ENCODE measurements at regions not wholly inside any gene's neighbourhood (a gene's known extent, or its start where the extent isn't known, plus 50 kb on each side); places are given as distances from the start of the nearest gene placed in this dataset.

DNA sequence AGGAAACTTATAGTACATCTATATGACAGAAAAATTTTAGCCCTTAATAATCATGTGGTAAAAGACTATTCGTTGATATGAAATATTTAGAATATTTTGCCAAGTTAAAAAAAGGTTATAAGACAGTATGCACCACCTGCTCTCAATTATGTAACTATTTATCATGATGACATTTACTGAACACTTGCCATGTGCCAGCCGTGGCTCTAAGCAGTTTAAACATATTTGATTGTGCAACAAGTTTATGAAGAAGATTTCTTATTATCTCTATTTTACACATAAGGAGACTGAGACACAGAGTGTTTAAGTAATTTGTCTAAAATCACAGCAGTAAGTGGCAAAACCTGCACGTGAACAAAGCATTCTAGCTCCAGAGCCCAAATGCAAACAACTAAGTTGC, 199.3 kb upstream of the JUN start:
- no peaks in the 10 kb centered on the region for H3K9me2 ChIP-seq (ENCODE audit: insufficient read depth, low read length)
- no peaks in the 10 kb centered on the region for H3F3A ChIP-seq (ENCODE audit: insufficient read depth, low read length, poor library complexity, severe bottlenecking)
- no peak overlapping the region for H3K4me3 ChIP-seq (ENCODE audit: low read length)
- TF ChIP-seq MXI1 (conservative IDR thresholded peaks at IDR 0.05; ENCODE audit: poor library complexity, severe bottlenecking) (no peak), EP300 (conservative IDR thresholded peaks at IDR 0.05; ENCODE audit: poor library complexity, severe bottlenecking) (no peak), RAD21 (conservative IDR thresholded peaks at IDR 0.05) (no peak)
- TF ChIP-seq, protein P1, sequence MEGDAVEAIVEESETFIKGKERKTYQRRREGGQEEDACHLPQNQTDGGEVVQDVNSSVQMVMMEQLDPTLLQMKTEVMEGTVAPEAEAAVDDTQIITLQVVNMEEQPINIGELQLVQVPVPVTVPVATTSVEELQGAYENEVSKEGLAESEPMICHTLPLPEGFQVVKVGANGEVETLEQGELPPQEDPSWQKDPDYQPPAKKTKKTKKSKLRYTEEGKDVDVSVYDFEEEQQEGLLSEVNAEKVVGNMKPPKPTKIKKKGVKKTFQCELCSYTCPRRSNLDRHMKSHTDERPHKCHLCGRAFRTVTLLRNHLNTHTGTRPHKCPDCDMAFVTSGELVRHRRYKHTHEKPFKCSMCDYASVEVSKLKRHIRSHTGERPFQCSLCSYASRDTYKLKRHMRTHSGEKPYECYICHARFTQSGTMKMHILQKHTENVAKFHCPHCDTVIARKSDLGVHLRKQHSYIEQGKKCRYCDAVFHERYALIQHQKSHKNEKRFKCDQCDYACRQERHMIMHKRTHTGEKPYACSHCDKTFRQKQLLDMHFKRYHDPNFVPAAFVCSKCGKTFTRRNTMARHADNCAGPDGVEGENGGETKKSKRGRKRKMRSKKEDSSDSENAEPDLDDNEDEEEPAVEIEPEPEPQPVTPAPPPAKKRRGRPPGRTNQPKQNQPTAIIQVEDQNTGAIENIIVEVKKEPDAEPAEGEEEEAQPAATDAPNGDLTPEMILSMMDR (IDR thresholded peaks at IDR 0.05; ENCODE audit: poor library complexity, severe bottlenecking): no peak
- TF ChIP-seq, protein P2, sequence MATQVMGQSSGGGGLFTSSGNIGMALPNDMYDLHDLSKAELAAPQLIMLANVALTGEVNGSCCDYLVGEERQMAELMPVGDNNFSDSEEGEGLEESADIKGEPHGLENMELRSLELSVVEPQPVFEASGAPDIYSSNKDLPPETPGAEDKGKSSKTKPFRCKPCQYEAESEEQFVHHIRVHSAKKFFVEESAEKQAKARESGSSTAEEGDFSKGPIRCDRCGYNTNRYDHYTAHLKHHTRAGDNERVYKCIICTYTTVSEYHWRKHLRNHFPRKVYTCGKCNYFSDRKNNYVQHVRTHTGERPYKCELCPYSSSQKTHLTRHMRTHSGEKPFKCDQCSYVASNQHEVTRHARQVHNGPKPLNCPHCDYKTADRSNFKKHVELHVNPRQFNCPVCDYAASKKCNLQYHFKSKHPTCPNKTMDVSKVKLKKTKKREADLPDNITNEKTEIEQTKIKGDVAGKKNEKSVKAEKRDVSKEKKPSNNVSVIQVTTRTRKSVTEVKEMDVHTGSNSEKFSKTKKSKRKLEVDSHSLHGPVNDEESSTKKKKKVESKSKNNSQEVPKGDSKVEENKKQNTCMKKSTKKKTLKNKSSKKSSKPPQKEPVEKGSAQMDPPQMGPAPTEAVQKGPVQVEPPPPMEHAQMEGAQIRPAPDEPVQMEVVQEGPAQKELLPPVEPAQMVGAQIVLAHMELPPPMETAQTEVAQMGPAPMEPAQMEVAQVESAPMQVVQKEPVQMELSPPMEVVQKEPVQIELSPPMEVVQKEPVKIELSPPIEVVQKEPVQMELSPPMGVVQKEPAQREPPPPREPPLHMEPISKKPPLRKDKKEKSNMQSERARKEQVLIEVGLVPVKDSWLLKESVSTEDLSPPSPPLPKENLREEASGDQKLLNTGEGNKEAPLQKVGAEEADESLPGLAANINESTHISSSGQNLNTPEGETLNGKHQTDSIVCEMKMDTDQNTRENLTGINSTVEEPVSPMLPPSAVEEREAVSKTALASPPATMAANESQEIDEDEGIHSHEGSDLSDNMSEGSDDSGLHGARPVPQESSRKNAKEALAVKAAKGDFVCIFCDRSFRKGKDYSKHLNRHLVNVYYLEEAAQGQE (IDR thresholded peaks at IDR 0.05; ENCODE audit: borderline replicate concordance): no peak
- H3K36me3 ChIP-seq (ENCODE audit: insufficient read depth, low read length): no peaks in the 10 kb centered on the region
- no peak overlapping the region for H3K27ac ChIP-seq (ENCODE audit: low read length)
- H3K9ac ChIP-seq (ENCODE audit: low read length): no peak overlapping the region
- H3K79me2 ChIP-seq (replicated peaks; ENCODE audit: insufficient read depth, low read length): no peaks in the 10 kb centered on the region
- H4K20me1 ChIP-seq (ENCODE audit: insufficient read depth): no peaks in the 10 kb centered on the region
- H3K27me3 ChIP-seq (ENCODE audit: insufficient read depth, low read depth, low read length): no peaks in the 10 kb centered on the region
- no peak overlapping the region for H3K4me2 ChIP-seq (ENCODE audit: low read length)
- H3K9me3 ChIP-seq (ENCODE audit: low read length): no peaks in the 10 kb centered on the region
- H2AFZ ChIP-seq (ENCODE audit: low read depth, low read length): no peak overlapping the region

DNA sequence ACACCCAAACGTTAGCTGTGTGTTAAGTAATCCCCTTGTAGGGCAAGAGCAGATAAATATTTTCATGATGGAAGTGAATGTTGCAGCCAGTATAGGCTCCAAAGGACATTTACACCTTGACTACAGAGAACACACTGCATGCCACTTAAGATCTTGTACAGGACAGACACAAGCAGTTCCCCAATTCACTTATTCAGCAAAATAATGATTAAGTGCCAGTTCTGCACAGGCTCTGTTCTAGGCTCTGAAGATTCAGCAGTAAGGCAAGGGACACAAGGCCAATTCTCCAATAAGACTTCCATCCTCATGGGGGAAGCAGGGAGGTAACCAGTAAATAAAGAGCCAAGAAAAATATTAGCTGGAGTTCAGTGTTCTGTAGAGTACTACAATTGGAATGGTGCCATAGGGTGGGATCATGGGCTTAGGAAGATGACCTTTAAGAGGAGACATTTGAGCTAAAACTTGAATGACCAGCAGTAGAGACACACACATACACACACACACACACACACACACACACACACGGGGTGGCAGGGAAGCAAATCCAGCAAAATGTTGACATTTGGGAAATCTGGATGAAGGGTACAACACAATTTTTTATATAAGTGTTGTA, 199.9 kb upstream of the JUN start:
- no peak overlapping the region for H2AFZ ChIP-seq (ENCODE audit: low read depth, low read length)
- no peaks in the 10 kb centered on the region for H3K36me3 ChIP-seq (ENCODE audit: insufficient read depth, low read length)
- H4K20me1 ChIP-seq (ENCODE audit: insufficient read depth): no peaks in the 10 kb centered on the region
- no peak overlapping the region for H3K4me2 ChIP-seq (ENCODE audit: low read length)
- no peaks in the 10 kb centered on the region for H3K9me3 ChIP-seq (ENCODE audit: low read length)
- no peak overlapping the region for H3K27ac ChIP-seq (ENCODE audit: low read length)
- H3K9ac ChIP-seq (ENCODE audit: low read length): no peak overlapping the region
- no peaks in the 10 kb centered on the region for H3F3A ChIP-seq (ENCODE audit: insufficient read depth, low read length, poor library complexity, severe bottlenecking)
- no peak overlapping the region for H3K4me3 ChIP-seq (ENCODE audit: low read length)
- H3K79me2 ChIP-seq (replicated peaks; ENCODE audit: insufficient read depth, low read length): no peaks in the 10 kb centered on the region
- no peaks in the 10 kb centered on the region for H3K9me2 ChIP-seq (ENCODE audit: insufficient read depth, low read length)
- TF ChIP-seq, protein P1 (IDR thresholded peaks at IDR 0.05; ENCODE audit: poor library complexity, severe bottlenecking): no peak
- TF ChIP-seq TAF1 (IDR thresholded peaks at IDR 0.05; ENCODE audit: low read depth) (no peak), RAD21 (conservative IDR thresholded peaks at IDR 0.05) (no peak), MXI1 (conservative IDR thresholded peaks at IDR 0.05; ENCODE audit: poor library complexity, severe bottlenecking) (no peak), POLR2AphosphoS5 (IDR thresholded peaks at IDR 0.05) (no peak), EP300 (conservative IDR thresholded peaks at IDR 0.05; ENCODE audit: poor library complexity, severe bottlenecking) (no peak), EZH2 (IDR thresholded peaks at IDR 0.05; ENCODE audit: borderline replicate concordance, insufficient read depth, low read length, poor library complexity, severe bottlenecking) (no peak), SMC3 (conservative IDR thresholded peaks at IDR 0.05; ENCODE audit: poor library complexity) (no peak)
- TF ChIP-seq, protein P2 (IDR thresholded peaks at IDR 0.05; ENCODE audit: borderline replicate concordance): no peak
- H3K27me3 ChIP-seq (ENCODE audit: insufficient read depth, low read depth, low read length): no peaks in the 10 kb centered on the region
